ENCODE measurements at regions not wholly inside any gene's neighbourhood (a gene's known extent, or its start where the extent isn't known, plus 50 kb on each side); places are given as distances from the start of the nearest gene placed in this dataset.
A peak's percentile ranks its signal among the peaks of the same experiment; 100 is the strongest.

GRCh38 chr3:72186400-72186855 is 401.5 kb upstream of the PROK2 start:
- DNase-seq = no peak

GRCh38 chr3:72185549-72186399 is 400.8 kb upstream of the PROK2 start:
- DNase-seq = no peak

GRCh38 chr3:72183489-72183888 is 398.5 kb upstream of the PROK2 start:
- DNase-seq = no peak

- DNase-seq = no peak
These were observed 397.3 kb upstream of the PROK2 start for GRCh38 chr3:72182206-72182605.

GRCh38 chr3:72181251-72181650 is 396.3 kb upstream of the PROK2 start:
- DNase-seq = no peak

- no peak for DNase-seq
These were observed 395.5 kb upstream of the PROK2 start for GRCh38 chr3:72180405-72180804.

- DNase-seq = no peak
These were observed 394.1 kb upstream of the PROK2 start for GRCh38 chr3:72179107-72179464.

- no peak for DNase-seq
These were observed 393.6 kb upstream of the PROK2 start for GRCh38 chr3:72178463-72179106.

GRCh38 chr3:72177075-72178050 is 392.4 kb upstream of the PROK2 start:
- peak; percentile 57 for DNase-seq

GRCh38 chr3:72176537-72177041 is 391.6 kb upstream of the PROK2 start:
- DNase-seq = no peak

- no peak for DNase-seq
These were observed 390.4 kb upstream of the PROK2 start for GRCh38 chr3:72175296-72175858.

- DNase-seq = no peak
These were observed 389.9 kb upstream of the PROK2 start for GRCh38 chr3:72174890-72175289.

GRCh38 chr3:72174040-72174439 is 389.1 kb upstream of the PROK2 start:
- no peak for DNase-seq

GRCh38 chr3:72171946-72172345 is 387.0 kb upstream of the PROK2 start:
- DNase-seq = no peak

GRCh38 chr3:72171463-72171881 is 386.5 kb upstream of the PROK2 start:
- DNase-seq = no peak

GRCh38 chr3:72169561-72170472 is 384.9 kb upstream of the PROK2 start:
- no peak for DNase-seq

- no peak for DNase-seq
These were observed 384.2 kb upstream of the PROK2 start for GRCh38 chr3:72169120-72169519.

GRCh38 chr3:72165808-72166207 is 380.9 kb upstream of the PROK2 start:
- DNase-seq = no peak

GRCh38 chr3:72165317-72165716 is 380.4 kb upstream of the PROK2 start:
- no peak for DNase-seq

- no peak for DNase-seq
These were observed 379.7 kb upstream of the PROK2 start for GRCh38 chr3:72164635-72164978.

GRCh38 chr3:72163809-72164634 is 379.1 kb upstream of the PROK2 start:
- no peak for DNase-seq
